IPS-18c (cell line): ENCODE measurements at regions not wholly inside any gene's neighbourhood (a gene's known extent, or its start where the extent isn't known, plus 50 kb on each side); places are given as distances from the start of the nearest gene placed in this dataset.

Source experiments
- H3K4me3 ChIP-seq: 2 replicates; pipeline ENCODE4 v1.7.0; 2013; ENCODE audit warnings: low read depth, mild to moderate bottlenecking, low read length, moderate library complexity; ENCODE audit not compliant: insufficient read depth
- H3K9me3 ChIP-seq: one replicate; pipeline ENCODE4 v1.6.1; 2013; ENCODE audit warnings: mild to moderate bottlenecking, low read length, moderate library complexity; ENCODE audit not compliant: control insufficient read depth, insufficient read depth

GRCh38 chr2:105587637-105588036 lies 157.1 kb upstream of the NCK2 start:
- H3K4me3 ChIP-seq, result no peak overlapping the region
- H3K9me3 ChIP-seq, result no peaks in the 10 kb centered on the region

GRCh38 chr2:105584435-105585010 lies 160.2 kb upstream of the NCK2 start:
- H3K9me3 ChIP-seq, result no peaks in the 10 kb centered on the region
- no peak overlapping the region for H3K4me3 ChIP-seq

GRCh38 chr2:105582952-105583660 lies 161.6 kb upstream of the NCK2 start:
- H3K4me3 ChIP-seq, result no peak overlapping the region
- H3K9me3 ChIP-seq, result no peaks in the 10 kb centered on the region

GRCh38 chr2:105581555-105581944 lies 163.2 kb upstream of the NCK2 start:
- no peak overlapping the region for H3K4me3 ChIP-seq
- no peaks in the 10 kb centered on the region for H3K9me3 ChIP-seq

GRCh38 chr2:105580870-105581554 lies 163.7 kb upstream of the NCK2 start:
- Histone ChIP-seq H3K9me3 (no peaks in the 10 kb centered on the region), H3K4me3 (no peak overlapping the region)

- Histone ChIP-seq H3K9me3 (no peaks in the 10 kb centered on the region), H3K4me3 (no peak overlapping the region)
Observed at GRCh38 chr2:105580216-105580615, 164.5 kb upstream of the NCK2 start.

GRCh38 chr2:105578166-105578565 lies 166.5 kb upstream of the NCK2 start:
- Histone ChIP-seq H3K4me3 (no peak overlapping the region), H3K9me3 (no peaks in the 10 kb centered on the region)

- no peak overlapping the region for H3K4me3 ChIP-seq
Observed at GRCh38 chr2:105577762-105578161, 166.9 kb upstream of the NCK2 start.

GRCh38 chr2:105576440-105577241 lies 168.1 kb upstream of the NCK2 start:
- Histone ChIP-seq H3K9me3 (no peaks in the 10 kb centered on the region), H3K4me3 (no peak overlapping the region)

More at GRCh38 chr2:105577762-105578161, 166.9 kb upstream of the NCK2 start:
- no peaks in the 10 kb centered on the region for H3K9me3 ChIP-seq

GRCh38 chr2:105576050-105576439 lies 168.7 kb upstream of the NCK2 start:
- no peak overlapping the region for H3K4me3 ChIP-seq
- no peaks in the 10 kb centered on the region for H3K9me3 ChIP-seq

- H3K9me3 ChIP-seq, result no peaks in the 10 kb centered on the region
- H3K4me3 ChIP-seq, result no peak overlapping the region
Observed at GRCh38 chr2:105575499-105576025, 169.2 kb upstream of the NCK2 start.

GRCh38 chr2:105574796-105575344 lies 169.8 kb upstream of the NCK2 start:
- no peak overlapping the region for H3K4me3 ChIP-seq
- H3K9me3 ChIP-seq, result no peaks in the 10 kb centered on the region

GRCh38 chr2:105573910-105574655 lies 170.6 kb upstream of the NCK2 start:
- no peaks in the 10 kb centered on the region for H3K9me3 ChIP-seq
- H3K4me3 ChIP-seq, result no peak overlapping the region

- Histone ChIP-seq H3K9me3 (no peaks in the 10 kb centered on the region), H3K4me3 (no peak overlapping the region)
Observed at GRCh38 chr2:105573490-105573889, 171.2 kb upstream of the NCK2 start.

- H3K9me3 ChIP-seq, result no peaks in the 10 kb centered on the region
- no peak overlapping the region for H3K4me3 ChIP-seq
Observed at GRCh38 chr2:105571445-105571987, 172.7 kb upstream of the FHL2 start.

- no peak overlapping the region for H3K4me3 ChIP-seq
- no peaks in the 10 kb centered on the region for H3K9me3 ChIP-seq
Observed at GRCh38 chr2:105570757-105571156, 171.9 kb upstream of the FHL2 start.
